Fibroblast of the conjunctiva (primary cell): ENCODE measurements at regions not wholly inside any gene's neighbourhood (a gene's known extent, or its start where the extent isn't known, plus 50 kb on each side); places are given as distances from the start of the nearest gene placed in this dataset.
"Not testable (repeated sequence)": the region's sequence is repeated elsewhere in the genome, so short reads cannot be mapped to it uniquely, and the experiment has no call there.

ENCODE experiments used
- DNase-seq: peaks from one replicate; pipeline ENCODE4 v3.0.0-alpha.2; 2010; ENCODE audit warnings: low read depth

DNA sequence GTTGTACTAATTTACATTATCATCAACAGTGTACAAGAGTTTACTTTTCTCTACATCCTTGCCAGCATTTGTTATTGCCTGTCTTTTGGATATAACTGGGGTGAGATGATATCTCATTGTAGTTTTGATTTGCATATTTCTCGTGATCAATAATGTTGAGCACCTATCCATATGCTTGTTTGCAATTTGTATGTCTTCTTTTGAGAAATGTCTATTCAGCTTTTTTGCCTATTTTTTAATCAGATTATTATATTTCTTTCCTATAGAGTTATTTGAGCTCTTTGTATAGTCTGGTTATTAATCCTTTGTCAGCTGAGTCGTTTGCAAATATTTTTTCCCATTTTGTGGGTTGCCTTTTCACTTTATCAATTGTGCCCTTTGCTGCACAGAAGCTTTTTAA is 540.8 kb upstream of the SGO1 start:
- no peak for DNase-seq

DNA sequence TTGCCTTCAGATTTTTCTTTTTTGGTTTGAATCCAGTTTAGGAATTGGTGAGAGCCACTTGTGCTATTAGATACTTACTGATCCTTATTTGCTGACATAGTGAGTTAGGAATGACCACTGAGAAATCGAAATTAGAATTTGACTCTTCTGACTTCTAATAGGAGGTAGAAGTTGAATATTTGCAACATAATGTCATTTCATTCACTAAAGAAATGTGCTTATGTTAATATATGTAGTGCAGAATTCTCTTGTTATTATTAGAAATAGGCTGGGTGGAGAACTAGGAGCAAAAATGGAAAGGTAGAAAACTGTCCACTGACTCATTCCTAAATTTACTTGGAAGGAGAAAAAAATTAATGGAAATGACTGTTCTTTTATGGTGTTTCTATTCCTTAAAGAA is 538.2 kb upstream of the SGO1 start:
- DNase-seq = no peak

DNA sequence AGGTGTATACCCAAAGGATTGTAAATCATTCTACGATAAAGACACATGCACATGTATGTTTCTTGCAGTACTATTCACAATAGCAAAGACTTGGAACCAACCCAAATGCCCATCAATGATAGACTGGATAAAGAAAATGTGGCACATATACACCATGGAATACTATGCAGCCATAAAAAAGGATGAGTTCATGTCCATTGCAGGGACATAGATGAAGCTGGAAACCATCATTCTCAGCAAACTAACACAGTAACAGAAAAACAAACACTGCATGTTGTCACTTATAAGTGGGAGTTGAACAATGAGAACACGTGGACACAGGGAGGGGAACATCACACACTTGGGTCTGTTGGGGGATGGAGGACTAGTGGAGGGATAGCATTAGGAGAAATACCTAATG is 530.4 kb upstream of the SGO1 start:
- DNase-seq = not testable (repeated sequence)

DNA sequence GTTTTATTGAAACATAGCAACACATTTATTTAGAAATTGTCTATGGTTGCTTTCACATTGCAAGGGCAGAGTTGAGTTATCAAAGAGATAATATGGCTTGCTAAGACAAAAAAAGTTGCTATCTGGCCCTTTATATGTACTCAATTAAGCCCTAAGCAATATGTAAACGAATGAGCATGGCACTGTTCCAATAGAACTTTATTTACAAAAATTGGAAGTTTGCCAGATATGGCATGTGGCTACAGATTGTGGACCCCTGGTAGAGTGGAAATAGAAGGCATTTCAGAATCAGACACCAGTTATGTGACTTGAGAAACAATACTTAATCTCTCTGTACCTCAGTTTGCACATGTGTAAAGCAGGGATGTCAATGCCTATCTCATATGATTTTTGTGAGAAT is 515.6 kb upstream of the SGO1 start:
- DNase-seq = no peak

DNA sequence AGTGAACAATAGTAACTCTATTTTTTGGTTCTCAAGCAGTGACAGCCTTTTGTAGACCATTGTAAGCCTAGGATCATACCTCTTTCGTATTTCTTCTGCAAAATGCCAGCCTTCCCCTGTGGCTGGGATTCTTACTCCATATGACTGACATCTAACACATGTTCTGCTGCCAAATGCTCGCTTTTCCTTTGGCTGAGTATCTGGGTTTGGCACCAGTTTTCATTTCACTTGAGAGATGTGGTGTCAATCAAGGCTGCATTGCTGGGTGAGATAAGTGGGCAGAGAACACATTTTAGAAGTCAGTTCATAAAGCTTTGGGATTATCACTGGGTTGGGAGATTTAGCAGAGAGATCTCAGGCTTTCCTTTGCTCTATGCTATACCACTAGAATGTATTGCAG is 514.7 kb upstream of the SGO1 start:
- DNase-seq = no peak

DNA sequence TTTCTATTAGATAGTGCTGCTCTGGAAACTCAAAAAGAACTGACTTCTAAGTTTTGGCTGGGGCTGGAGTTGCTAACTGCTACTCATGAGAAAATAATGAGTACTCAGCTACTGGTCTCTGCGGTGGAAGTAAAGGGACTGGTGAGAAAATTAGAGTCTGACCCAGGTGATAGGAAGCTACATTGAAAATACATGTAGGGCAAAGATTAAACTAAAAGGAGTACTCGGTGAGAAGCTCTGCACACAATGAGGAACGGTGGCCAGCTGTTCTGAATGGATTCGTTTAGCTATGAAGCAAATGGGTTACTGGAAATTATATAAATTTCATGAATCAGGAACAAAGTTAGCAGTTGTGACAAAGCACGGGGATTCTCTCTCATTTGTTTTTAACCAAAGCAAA is 512.9 kb upstream of the SGO1 start:
- DNase-seq = no peak

DNA sequence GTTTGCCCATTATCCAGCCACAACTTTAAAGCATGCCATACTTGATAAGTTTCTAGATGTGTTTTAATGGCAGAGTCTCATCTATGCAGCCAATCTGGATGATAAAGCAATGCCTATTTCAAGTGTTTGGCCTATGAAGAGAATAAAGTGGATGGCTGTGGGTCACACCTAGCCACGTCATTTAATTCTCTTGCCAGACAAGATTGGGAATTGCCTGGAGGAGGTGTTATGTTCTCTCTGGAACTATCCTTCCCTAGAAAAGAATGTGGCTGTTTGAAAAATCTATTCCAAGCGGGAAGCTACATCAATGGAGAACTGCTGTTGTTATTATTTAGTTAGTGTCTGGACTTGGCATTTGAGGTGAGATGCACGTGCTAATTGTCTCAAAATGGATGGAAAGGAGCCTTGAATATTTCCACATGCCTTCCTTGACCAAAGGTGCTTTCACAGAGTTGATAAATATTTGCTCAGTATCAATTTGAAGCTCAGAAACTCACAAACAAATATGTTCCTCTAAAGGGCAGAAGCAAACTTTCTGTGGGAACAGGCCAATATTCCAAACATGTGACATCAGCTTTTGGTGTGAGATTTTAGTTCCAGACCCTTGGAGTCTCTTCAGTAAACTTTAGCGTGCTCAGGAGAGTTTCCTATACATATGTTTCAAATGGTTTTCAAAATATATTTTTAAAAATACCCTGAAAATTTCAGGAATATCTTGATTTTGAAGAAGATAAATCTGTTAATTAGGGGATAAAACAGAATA is 510.6 kb upstream of the SGO1 start:
- DNase-seq = no peak

DNA sequence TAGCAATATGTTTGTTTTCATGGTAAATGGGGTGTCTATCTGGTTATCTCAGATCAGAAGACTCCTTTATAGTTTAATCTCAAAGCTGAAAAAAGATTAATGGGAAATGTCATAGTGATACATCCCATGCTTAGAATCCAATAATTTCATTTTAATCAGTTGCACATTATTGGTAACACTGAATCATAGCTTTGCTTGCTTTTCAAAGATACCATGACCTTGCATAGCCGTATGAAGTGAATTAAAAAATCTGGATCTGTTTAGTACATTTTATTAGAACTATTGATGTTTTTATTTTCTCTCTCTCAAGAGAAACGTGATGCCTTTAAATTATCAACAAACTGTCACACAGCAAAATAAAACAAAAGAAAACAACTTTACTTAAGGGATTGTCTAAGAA is 506.7 kb upstream of the SGO1 start:
- DNase-seq = no peak

DNA sequence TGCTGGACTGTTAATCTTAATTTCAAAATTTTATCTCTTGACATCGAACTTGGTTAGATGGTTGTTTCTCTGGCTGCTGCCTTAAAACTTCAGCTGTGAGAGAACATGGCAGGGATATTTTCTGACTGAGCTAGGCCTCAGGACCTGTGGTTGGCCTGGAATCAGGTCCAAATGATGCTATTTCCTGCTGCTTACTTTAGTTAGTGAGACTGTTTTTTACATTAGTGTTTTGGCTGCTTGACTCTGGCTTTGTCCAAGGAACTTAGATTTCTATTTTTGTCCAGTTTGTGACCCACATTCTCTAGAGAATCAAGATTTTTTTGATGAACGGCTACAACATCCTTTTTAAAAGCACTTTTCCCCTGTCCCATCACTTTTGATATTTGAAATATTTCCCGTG is 497.9 kb upstream of the SGO1 start:
- peak; percentile 14 for DNase-seq

DNA sequence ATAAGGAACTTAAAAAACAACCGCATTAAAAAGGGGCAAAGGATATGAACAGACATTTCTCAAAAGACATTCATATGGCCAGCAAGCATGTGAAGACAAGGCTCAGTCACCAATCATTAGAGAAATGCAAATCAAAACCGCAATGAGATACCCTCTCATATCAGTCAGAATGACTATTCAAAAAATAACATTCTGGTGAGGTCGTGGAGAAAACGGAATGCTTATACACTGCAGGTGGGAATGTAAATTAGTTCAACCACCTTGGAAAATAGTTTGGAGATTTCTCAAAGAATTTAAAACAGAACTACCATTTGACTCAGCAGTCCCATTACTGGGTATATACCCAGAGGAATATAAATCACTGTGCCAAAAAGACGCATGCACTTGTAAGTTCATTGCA is 496.6 kb upstream of the SGO1 start:
- DNase-seq = no peak

DNA sequence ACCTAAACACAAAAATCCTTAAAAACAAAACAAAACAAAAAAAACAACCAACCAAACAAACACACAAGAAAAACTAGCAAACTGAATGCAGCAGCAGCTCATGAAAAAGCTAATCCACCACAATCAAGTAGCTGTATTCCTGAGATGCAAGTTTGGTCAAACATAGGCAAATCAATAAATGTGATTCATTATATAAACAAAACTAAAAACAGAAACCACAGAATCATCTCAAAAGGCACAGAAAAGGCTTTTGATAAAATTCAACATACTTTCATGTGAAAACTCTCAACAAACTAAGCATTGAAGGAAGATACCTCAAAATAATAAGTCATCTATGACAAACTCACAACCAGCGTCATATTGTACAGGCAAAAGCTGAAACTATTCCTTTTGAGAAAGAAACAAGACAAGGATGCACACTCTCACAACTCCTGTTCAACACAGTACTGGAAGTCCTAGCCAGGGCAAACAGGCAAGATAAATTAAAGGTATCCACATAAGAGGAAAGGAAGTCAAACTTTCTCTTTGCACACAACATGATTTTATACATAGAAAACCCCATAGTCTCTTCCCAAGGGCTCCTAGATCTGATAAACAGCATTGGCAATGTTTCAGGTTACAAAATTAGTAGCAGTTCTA is 495.1 kb upstream of the SGO1 start:
- DNase-seq = no peak

DNA sequence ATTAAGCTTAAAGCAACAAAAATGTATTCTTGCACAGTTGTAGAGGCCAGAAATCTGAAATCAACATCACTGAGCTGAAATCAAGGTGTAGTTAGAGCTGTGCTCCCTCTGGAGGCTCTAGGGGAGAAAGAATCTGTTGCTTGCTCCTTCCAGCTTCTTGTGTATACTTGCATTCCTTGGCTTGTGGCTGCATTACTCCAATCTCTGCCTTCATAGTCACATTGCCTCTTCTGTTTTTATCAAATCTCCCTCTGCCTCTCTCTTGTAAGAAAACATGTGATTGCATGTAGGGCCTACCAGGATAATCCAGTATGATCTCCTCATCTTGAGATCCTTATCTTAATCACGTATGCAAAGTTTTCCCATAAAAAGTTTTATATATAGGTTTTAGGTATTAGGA is 487.9 kb upstream of the SGO1 start:
- DNase-seq = no peak

DNA sequence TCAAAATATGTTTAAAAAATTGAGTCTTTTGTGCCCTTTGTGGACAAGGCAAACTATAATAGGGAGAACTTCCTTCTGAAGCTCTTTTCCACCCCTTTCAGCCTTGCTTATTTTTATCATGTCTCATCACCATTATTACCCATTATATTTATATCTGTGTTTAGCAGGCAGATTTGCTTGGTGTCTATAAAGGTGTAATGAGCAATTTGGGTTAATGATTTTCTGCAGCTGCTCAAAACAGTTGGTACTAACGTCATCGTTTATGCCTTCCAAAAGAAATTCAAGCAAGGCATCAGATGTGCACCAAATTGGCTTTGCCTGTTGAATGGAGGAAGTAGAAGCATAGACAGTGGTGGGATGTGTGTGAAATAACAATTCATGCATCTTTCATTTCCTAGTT is 483.7 kb upstream of the SGO1 start:
- DNase-seq = no peak

DNA sequence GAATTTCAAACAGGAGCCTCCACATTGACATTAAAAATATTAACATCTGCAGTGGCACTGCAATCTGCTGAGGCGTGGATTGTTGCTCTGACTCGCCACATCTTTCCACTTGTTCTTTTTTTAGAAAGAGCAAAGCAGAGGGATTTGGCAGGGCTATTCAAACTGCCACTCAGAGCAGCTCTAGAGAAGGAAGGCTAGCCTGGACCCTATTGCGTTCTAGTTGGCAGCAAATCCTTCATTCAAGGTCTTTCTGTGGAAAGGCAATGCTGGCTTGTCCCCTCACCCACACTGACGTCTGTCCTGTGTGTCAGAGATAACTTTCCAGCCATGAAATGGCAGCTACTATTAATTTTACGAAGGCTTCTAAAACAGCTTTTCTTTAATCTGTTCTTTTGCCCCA is 483.2 kb upstream of the SGO1 start:
- DNase-seq = no peak

DNA sequence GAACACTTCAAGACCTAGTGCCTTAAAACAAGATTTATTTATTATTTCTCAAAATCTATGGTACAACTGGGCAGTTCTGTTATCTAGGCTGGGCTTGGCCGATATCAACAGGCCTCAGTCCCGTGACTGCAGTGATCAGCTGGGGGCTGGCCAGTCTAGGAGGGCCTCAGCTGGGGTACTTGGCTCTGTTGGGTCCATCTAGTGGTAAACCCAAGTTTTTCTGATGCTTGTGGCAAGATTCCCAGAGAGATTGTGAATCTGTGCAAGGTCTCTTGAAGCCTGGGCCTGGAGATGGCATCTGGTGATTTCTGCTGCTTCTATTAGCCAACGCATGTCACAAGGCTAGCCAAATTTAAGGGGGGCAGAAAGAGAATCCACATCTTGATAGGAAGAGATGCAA is 482.4 kb upstream of the SGO1 start:
- no peak for DNase-seq

DNA sequence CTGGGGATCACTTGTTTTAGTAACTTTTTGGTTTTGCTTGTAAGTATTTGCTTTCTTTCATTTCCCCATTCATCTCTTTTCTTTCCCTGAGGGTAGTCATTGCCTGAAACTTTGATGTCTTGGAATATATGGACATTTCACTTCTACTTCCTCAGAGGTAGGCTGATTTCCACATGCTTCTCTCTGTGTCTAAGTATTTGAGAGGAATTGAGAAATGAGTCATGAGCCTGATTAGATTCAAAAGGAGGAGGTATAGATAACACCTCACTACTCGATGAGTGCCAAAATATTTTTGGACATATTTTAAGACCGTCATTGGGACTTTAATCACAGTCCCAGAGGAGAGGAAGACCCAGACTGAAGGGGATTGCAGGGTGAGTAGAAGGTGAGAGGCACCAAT is 480.1 kb upstream of the SGO1 start:
- DNase-seq = no peak

DNA sequence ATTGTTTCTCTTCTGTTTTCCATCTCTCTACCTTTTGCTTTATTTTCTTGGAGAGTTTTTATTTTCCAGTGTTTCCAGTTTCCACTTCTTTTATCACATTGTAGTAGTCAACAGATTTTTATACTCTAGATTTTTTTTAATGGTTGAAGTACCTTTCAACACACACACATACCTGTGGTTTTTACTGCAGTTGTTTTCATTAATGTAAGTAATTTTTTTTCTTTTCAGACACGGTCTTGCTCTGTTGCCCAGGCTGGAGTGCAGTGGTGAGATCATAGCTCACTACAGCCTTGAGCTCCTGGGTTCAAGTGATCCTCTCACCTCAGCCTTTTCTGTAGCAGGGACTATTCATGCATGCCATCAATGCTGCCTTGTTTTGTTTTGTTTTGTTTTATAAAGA is 472.5 kb upstream of the SGO1 start:
- no peak for DNase-seq

DNA sequence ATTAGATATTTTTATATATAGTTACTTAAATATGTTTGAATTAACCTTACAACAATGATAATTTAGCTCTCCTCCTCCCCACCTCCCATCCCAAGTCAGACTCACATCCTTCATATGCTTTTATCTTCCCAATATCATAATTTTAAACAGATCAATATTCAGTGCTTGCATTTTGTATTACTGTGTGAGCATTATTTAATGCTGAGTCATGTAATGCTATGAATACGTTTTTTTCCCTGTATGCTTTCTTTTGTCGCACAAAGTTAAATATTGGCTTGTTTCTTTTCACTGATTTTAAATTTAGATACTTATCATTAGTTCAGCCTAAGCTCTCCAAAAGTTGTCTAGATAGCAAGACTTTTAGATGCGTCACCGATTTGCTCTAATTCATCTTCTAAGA is 471.6 kb upstream of the SGO1 start:
- DNase-seq = no peak

DNA sequence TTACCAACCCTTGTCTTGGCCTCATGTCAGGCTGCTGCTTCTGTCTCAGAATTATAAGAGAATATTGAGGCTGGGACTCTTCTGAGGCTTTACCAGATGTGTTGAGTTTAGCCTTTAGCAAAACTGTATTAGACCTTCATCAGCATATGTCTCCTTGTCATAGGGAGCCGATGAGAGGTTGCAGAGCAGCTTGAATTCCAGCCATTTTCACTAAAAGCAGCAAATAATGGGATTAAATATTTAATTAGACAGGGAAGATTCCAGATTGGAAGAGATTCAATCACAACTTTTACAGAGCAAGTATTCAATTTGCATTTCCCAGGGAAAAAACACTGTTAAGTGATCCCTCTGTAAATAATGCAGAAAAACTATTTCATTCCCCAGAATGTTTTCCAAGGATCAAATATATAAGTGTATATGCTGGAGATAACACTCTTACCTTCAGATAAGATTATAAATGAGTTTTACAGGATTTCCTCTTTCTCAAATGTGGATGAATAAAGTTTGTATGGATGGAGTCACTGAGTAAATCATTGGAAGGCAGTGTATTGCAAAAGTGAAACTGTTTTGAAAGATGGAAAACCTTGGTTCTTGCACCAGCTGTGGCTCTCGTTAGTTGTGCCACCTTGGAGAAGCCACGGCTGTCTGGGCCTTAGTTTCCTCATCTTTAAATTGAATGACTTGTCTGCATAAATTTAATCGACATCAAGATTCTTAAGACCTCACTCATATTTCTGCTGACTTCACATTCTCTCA is 466.4 kb upstream of the SGO1 start:
- DNase-seq = no peak

DNA sequence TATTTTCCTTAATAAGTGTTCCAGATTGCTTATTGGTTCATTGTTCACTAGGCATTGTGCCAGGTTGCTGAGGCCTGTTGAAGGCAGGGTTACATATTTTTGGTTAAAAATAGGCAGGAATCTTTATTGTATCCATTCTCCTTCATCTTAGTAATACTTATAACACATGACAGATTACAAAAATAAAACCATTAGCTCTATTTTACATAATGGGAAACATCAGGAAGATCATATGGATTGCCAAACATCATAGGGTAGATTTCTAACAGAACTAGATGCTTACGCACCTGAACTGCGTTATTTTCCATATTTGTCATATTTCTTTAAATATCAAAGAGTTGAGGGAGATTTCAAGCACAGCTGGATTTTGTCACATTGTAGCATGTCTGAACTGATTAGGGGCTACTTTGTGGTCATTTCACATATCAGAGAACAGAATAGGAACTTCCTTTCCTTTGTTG is 462.9 kb upstream of the SGO1 start:
- DNase-seq = peak; percentile 44

DNA sequence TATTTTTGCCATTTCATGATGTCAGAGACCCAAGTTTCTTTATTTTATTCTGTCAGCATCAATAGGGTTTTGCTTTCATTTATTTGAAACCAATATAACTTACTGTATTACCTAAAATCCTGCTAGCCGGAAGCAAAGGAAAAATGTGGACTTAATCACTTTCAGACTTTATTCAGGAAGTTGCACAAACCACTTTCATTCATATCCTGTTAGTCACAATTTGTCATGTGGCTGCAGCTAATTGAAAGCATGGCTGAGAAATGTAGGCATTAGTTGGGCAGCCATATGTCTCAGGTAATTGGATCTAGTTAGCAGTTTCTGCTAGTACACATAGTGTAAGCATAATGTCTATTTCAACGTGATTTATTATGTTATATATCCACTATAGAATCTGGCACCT is 462.3 kb upstream of the SGO1 start:
- peak; percentile 73 for DNase-seq

DNA sequence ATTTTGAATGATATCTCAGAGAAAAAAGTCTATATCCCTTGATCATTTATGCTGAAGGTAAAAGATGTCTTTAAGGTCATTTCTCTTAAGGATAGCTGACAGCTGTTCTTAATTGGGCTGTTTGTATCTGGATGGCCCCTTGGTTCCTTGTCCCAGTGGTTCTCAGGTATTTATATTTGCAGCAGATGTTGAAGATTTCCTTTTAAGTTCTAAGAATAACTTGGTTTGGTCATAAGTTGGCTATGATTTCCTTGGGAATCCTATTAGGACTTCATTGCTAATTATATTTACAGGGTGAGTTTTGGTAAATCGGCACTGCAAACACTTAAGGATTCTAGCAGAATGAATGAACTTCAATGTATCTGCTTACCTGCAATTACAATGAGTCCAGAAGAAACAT is 460.4 kb upstream of the SGO1 start:
- DNase-seq = no peak

DNA sequence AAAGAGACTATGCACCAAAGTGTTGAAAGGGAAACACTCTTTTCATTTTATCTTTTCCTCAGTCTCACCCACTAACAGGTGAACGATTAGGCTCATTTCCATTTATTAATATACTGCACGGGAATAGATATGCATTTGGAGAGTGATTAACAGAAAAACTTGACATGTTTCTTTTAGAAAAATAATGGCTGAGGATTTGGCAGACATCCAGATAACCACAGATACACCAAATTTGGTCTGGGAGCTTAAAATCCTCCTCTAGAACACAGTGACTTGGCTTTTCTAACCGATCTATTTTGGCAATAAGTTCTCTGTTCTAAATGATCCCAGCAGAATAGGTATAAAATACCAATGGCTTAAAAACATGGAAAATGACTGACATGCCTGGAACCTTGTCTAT is 459.3 kb upstream of the SGO1 start:
- DNase-seq = no peak
